ENCODE measurements at regions not wholly inside any gene's neighbourhood (a gene's known extent, or its start where the extent isn't known, plus 50 kb on each side); places are given as distances from the start of the nearest gene placed in this dataset.

GRCh38 chr4:23635468-23635867 is 254.4 kb downstream of the PPARGC1A start:
- no peak for DNase-seq
- FAIRE-seq, result no peak
- TF ChIP-seq CTCF (IDR thresholded peaks at IDR 0.05; ENCODE audit: borderline replicate concordance, extremely low read depth, insufficient read depth), result no peak
- H3K27ac ChIP-seq (ENCODE audit: low read depth in 2 of 2, low read length in 2 of 2), result no peak overlapping the region
- H3K4me3 ChIP-seq (ENCODE audit: low read length in 3 of 3), result no peak overlapping the region
- no peaks in the 10 kb centered on the region for H3K4me1 ChIP-seq (ENCODE audit: control insufficient read depth in 2 of 3, insufficient read depth in 2 of 3, low read depth in 1 of 3, low read length in 3 of 3)
- H3K36me3 ChIP-seq (ENCODE audit: control insufficient read depth in 2 of 3, insufficient read depth in 3 of 3, low read length in 3 of 3), result no peaks in the 10 kb centered on the region
- intact Hi-C loops (cut with DNase I), result no loop called here
- H3K9ac ChIP-seq (ENCODE audit: low read length in 3 of 3), result no peak overlapping the region
- H3K27me3 ChIP-seq (ENCODE audit: control insufficient read depth, insufficient read depth, low read length), result no peaks in the 10 kb centered on the region
- no peaks in the 10 kb centered on the region for H3K9me3 ChIP-seq (ENCODE audit: control insufficient read depth in 2 of 3, insufficient read depth in 1 of 3, low read length in 3 of 3)

GRCh38 chr4:23631255-23631950 is 258.4 kb downstream of the PPARGC1A start:
- H3K4me3 ChIP-seq (ENCODE audit: low read length in 3 of 3), result no peak overlapping the region
- no peak for TF ChIP-seq CTCF (IDR thresholded peaks at IDR 0.05; ENCODE audit: borderline replicate concordance, extremely low read depth, insufficient read depth)
- H3K9me3 ChIP-seq (ENCODE audit: control insufficient read depth in 2 of 3, insufficient read depth in 1 of 3, low read length in 3 of 3), result no peaks in the 10 kb centered on the region
- H3K27ac ChIP-seq (ENCODE audit: low read depth in 2 of 2, low read length in 2 of 2), result no peak overlapping the region
- no peak overlapping the region for H3K9ac ChIP-seq (ENCODE audit: low read length in 3 of 3)
- H3K4me1 ChIP-seq (ENCODE audit: control insufficient read depth in 2 of 3, insufficient read depth in 2 of 3, low read depth in 1 of 3, low read length in 3 of 3), result no peaks in the 10 kb centered on the region
- intact Hi-C loops (cut with DNase I), result no loop called here
- FAIRE-seq (no peak), DNase-seq (no peak)
- H3K27me3 ChIP-seq (ENCODE audit: control insufficient read depth, insufficient read depth, low read length), result no peaks in the 10 kb centered on the region
- H3K36me3 ChIP-seq (ENCODE audit: control insufficient read depth in 2 of 3, insufficient read depth in 3 of 3, low read length in 3 of 3), result no peaks in the 10 kb centered on the region

GRCh38 chr4:23630110-23630509 is 259.7 kb downstream of the PPARGC1A start:
- TF ChIP-seq CTCF (IDR thresholded peaks at IDR 0.05; ENCODE audit: borderline replicate concordance, extremely low read depth, insufficient read depth), result no peak
- Histone ChIP-seq H3K4me1 (ENCODE audit: control insufficient read depth in 2 of 3, insufficient read depth in 2 of 3, low read depth in 1 of 3, low read length in 3 of 3) (no peaks in the 10 kb centered on the region), H3K36me3 (ENCODE audit: control insufficient read depth in 2 of 3, insufficient read depth in 3 of 3, low read length in 3 of 3) (no peaks in the 10 kb centered on the region), H3K27ac (ENCODE audit: low read depth in 2 of 2, low read length in 2 of 2) (no peak overlapping the region), H3K4me3 (ENCODE audit: low read length in 3 of 3) (no peak overlapping the region), H3K9me3 (ENCODE audit: control insufficient read depth in 2 of 3, insufficient read depth in 1 of 3, low read length in 3 of 3) (peaks cover 0 to 2% (median 0%) of the 10 kb centered on the region in 3 donors), H3K9ac (ENCODE audit: low read length in 3 of 3) (no peak overlapping the region), H3K27me3 (ENCODE audit: control insufficient read depth, insufficient read depth, low read length) (no peaks in the 10 kb centered on the region)
- intact Hi-C loops (cut with DNase I), result no loop called here
- FAIRE-seq (no peak), DNase-seq (no peak)

- intact Hi-C loops (cut with DNase I), result no loop called here
- no peak overlapping the region for H3K27ac ChIP-seq (ENCODE audit: low read depth in 2 of 2, low read length in 2 of 2)
- FAIRE-seq, result no peak
- H3K36me3 ChIP-seq (ENCODE audit: control insufficient read depth in 2 of 3, insufficient read depth in 3 of 3, low read length in 3 of 3), result no peaks in the 10 kb centered on the region
- H3K4me3 ChIP-seq (ENCODE audit: low read length in 3 of 3), result no peak overlapping the region
- peaks cover 0 to 4% (median 2%) of the 10 kb centered on the region in 3 donors for H3K9me3 ChIP-seq (ENCODE audit: control insufficient read depth in 2 of 3, insufficient read depth in 1 of 3, low read length in 3 of 3)
- H3K27me3 ChIP-seq (ENCODE audit: control insufficient read depth, insufficient read depth, low read length), result no peaks in the 10 kb centered on the region
- TF ChIP-seq CTCF (IDR thresholded peaks at IDR 0.05; ENCODE audit: borderline replicate concordance, extremely low read depth, insufficient read depth), result no peak
- H3K9ac ChIP-seq (ENCODE audit: low read length in 3 of 3), result no peak overlapping the region
- no peaks in the 10 kb centered on the region for H3K4me1 ChIP-seq (ENCODE audit: control insufficient read depth in 2 of 3, insufficient read depth in 2 of 3, low read depth in 1 of 3, low read length in 3 of 3)
- no peak for DNase-seq
These were observed 260.4 kb downstream of the PPARGC1A start for GRCh38 chr4:23629421-23629820.
